GM21737 (cell line): ENCODE measurements at regions not wholly inside any gene's neighbourhood (a gene's known extent, or its start where the extent isn't known, plus 50 kb on each side); places are given as distances from the start of the nearest gene placed in this dataset.
A peak's percentile ranks its signal among the peaks of the same experiment; 100 is the strongest.

Experiments
- ATAC-seq: cut with Tn5 transposase; IDR thresholded peaks from one replicate; pipeline ENCODE4 v1.9.1; 2021; ENCODE audit warnings: mild to moderate bottlenecking, moderate library complexity; ENCODE audit not compliant: unreplicated experiment

GRCh38 chr13:74084375-74084935 lies 49.7 kb downstream of the KLF12 start:
- ATAC-seq: no peak

- no peak for ATAC-seq
These were observed 51.5 kb downstream of the KLF12 start for GRCh38 chr13:74082741-74083160.

GRCh38 chr13:74080762-74081161 lies 53.4 kb downstream of the KLF12 start:
- ATAC-seq: no peak

- ATAC-seq: no peak
These were observed 56.4 kb downstream of the KLF12 start for GRCh38 chr13:74077792-74078191.

- ATAC-seq: no peak
These were observed 56.8 kb downstream of the KLF12 start for GRCh38 chr13:74077375-74077774.

- no peak for ATAC-seq
These were observed 59.5 kb downstream of the KLF12 start for GRCh38 chr13:74074723-74075122.

- ATAC-seq: no peak
These were observed 60.9 kb downstream of the KLF12 start for GRCh38 chr13:74073274-74073673.

- ATAC-seq: peak; percentile 20
These were observed 63.7 kb downstream of the KLF12 start for GRCh38 chr13:74070513-74070912.

GRCh38 chr13:74070065-74070464 lies 64.1 kb downstream of the KLF12 start:
- peak; percentile 56 for ATAC-seq

- ATAC-seq: no peak
These were observed 65.7 kb downstream of the KLF12 start for GRCh38 chr13:74068471-74068870.

GRCh38 chr13:74067818-74068217 lies 66.4 kb downstream of the KLF12 start:
- no peak for ATAC-seq

GRCh38 chr13:74066937-74067336 lies 67.3 kb downstream of the KLF12 start:
- ATAC-seq: no peak

GRCh38 chr13:74064805-74065312 lies 69.3 kb downstream of the KLF12 start:
- ATAC-seq: no peak

GRCh38 chr13:74063533-74064100 lies 70.6 kb downstream of the KLF12 start:
- no peak for ATAC-seq

- peak; percentile 64 for ATAC-seq
These were observed 71.3 kb downstream of the KLF12 start for GRCh38 chr13:74062933-74063332.

GRCh38 chr13:74061926-74062595 lies 72.1 kb downstream of the KLF12 start:
- peak; percentile 85 for ATAC-seq

- no peak for ATAC-seq
These were observed 77.2 kb downstream of the KLF12 start for GRCh38 chr13:74056801-74057542.

GRCh38 chr13:74052402-74052928 lies 81.7 kb downstream of the KLF12 start:
- ATAC-seq: no peak

GRCh38 chr13:74048756-74049155 lies 85.4 kb downstream of the KLF12 start:
- ATAC-seq: no peak

- no peak for ATAC-seq
These were observed 86.1 kb downstream of the KLF12 start for GRCh38 chr13:74047931-74048600.

- no peak for ATAC-seq
These were observed 87.8 kb downstream of the KLF12 start for GRCh38 chr13:74046431-74046830.
